ENCODE measurements at regions not wholly inside any gene's neighbourhood (a gene's known extent, or its start where the extent isn't known, plus 50 kb on each side); places are given as distances from the start of the nearest gene placed in this dataset.
"Not testable (repeated sequence)": the region's sequence is repeated elsewhere in the genome, so short reads cannot be mapped to it uniquely, and the experiment has no call there.

GRCh38 chr9:93891050-93891449 lies 64.1 kb downstream of the BARX1 start:
- intact Hi-C loops (cut with DNase I; ENCODE audit: low total_unique reads) = no loop called here
- H3K27me3 ChIP-seq = no peaks in the 10 kb centered on the region
- peaks cover 5 to 8% of the 10 kb centered on the region in 2 donors for H3K9me3 ChIP-seq
- H3K27ac ChIP-seq = no peak overlapping the region
- no peaks in the 10 kb centered on the region for H3K4me1 ChIP-seq
- H3K36me3 ChIP-seq = no peaks in the 10 kb centered on the region
- TF ChIP-seq, protein P1, sequence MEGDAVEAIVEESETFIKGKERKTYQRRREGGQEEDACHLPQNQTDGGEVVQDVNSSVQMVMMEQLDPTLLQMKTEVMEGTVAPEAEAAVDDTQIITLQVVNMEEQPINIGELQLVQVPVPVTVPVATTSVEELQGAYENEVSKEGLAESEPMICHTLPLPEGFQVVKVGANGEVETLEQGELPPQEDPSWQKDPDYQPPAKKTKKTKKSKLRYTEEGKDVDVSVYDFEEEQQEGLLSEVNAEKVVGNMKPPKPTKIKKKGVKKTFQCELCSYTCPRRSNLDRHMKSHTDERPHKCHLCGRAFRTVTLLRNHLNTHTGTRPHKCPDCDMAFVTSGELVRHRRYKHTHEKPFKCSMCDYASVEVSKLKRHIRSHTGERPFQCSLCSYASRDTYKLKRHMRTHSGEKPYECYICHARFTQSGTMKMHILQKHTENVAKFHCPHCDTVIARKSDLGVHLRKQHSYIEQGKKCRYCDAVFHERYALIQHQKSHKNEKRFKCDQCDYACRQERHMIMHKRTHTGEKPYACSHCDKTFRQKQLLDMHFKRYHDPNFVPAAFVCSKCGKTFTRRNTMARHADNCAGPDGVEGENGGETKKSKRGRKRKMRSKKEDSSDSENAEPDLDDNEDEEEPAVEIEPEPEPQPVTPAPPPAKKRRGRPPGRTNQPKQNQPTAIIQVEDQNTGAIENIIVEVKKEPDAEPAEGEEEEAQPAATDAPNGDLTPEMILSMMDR (IDR thresholded peaks at IDR 0.05) = no peak
- TF ChIP-seq POLR2A (IDR thresholded peaks at IDR 0.05) (no peak), POLR2AphosphoS5 (IDR thresholded peaks at IDR 0.05) (no peak)
- no peak overlapping the region for H3K4me3 ChIP-seq
- DNase-seq (ENCODE audit: low spot score in 2 of 2) = peak in 1 of 2 donors; percentile 27

GRCh38 chr9:93890436-93890935 lies 64.7 kb downstream of the BARX1 start:
- intact Hi-C loops (cut with DNase I; ENCODE audit: low total_unique reads) = no loop called here
- TF ChIP-seq, protein P1 (IDR thresholded peaks at IDR 0.05) = no peak
- TF ChIP-seq POLR2A (IDR thresholded peaks at IDR 0.05) = no peak
- TF ChIP-seq POLR2AphosphoS5 (IDR thresholded peaks at IDR 0.05) = no peak
- no peak overlapping the region for H3K27ac ChIP-seq
- no peak for DNase-seq (ENCODE audit: low spot score in 2 of 2)
- no peaks in the 10 kb centered on the region for H3K36me3 ChIP-seq
- no peak overlapping the region for H3K4me3 ChIP-seq
- no peaks in the 10 kb centered on the region for H3K4me1 ChIP-seq
- H3K27me3 ChIP-seq = no peaks in the 10 kb centered on the region
- peaks cover 5 to 8% of the 10 kb centered on the region in 2 donors for H3K9me3 ChIP-seq

DNA sequence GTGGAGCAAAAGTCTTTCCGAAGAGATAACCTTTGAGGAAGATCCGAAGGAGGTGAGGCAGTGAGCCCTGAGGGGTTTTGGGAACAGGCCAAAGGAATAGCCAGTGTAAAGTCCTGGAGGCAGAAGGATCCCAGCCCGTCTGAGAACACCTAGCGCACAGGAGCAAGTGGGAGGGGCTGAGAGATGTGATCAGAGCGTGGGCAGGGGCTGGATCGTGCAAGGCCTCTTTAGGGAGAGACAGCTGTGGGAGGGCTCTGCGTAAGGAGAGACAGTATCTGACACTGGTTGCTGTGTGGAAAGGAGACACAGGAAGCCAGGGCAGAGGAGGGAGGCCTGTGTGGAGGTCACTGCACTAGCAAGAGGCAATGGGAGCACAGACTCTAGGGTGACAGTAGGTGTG lies 68.2 kb downstream of the BARX1 start:
- peak in 1 of 2 donors; percentile 39 for DNase-seq (ENCODE audit: low spot score in 2 of 2)
- no peaks in the 10 kb centered on the region for H3K27me3 ChIP-seq
- intact Hi-C loops (cut with DNase I; ENCODE audit: low total_unique reads) = no loop called here
- no peaks in the 10 kb centered on the region for H3K4me1 ChIP-seq
- no peaks in the 10 kb centered on the region for H3K9me3 ChIP-seq
- TF ChIP-seq POLR2A (IDR thresholded peaks at IDR 0.05) (no peak), POLR2AphosphoS5 (IDR thresholded peaks at IDR 0.05) (no peak)
- TF ChIP-seq, protein P1 (IDR thresholded peaks at IDR 0.05) = no peak
- H3K4me3 ChIP-seq = no peak overlapping the region
- no peaks in the 10 kb centered on the region for H3K36me3 ChIP-seq
- no peak overlapping the region for H3K27ac ChIP-seq

DNA sequence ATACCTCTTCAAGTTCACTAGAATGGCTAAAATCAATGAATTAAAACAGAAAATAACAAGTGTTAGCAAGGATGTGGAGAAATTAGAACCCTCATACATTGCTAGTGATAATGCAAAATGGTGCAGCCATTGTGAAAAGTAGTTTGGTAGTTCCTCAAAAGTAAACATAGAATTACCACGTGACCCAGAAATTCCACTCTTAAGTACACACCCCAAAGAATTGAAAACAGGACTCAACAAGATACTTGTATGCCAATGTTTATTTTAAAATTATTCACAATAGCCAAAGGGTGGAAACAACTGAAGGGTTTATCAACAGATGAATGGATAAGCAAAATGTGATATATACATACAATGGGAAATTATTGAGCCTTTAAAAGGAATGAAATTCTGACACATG lies 70.3 kb downstream of the BARX1 start:
- intact Hi-C loops (cut with DNase I; ENCODE audit: low total_unique reads) = no loop called here
- no peaks in the 10 kb centered on the region for H3K27me3 ChIP-seq
- no peak for DNase-seq (ENCODE audit: low spot score in 2 of 2)
- no peaks in the 10 kb centered on the region for H3K36me3 ChIP-seq
- no peak overlapping the region for H3K4me3 ChIP-seq
- TF ChIP-seq, protein P1 (IDR thresholded peaks at IDR 0.05) = no peak
- no peak for TF ChIP-seq POLR2AphosphoS5 (IDR thresholded peaks at IDR 0.05)
- TF ChIP-seq POLR2A (IDR thresholded peaks at IDR 0.05) = no peak
- H3K4me1 ChIP-seq = no peaks in the 10 kb centered on the region
- no peak overlapping the region for H3K27ac ChIP-seq
- H3K9me3 ChIP-seq = no peaks in the 10 kb centered on the region

DNA sequence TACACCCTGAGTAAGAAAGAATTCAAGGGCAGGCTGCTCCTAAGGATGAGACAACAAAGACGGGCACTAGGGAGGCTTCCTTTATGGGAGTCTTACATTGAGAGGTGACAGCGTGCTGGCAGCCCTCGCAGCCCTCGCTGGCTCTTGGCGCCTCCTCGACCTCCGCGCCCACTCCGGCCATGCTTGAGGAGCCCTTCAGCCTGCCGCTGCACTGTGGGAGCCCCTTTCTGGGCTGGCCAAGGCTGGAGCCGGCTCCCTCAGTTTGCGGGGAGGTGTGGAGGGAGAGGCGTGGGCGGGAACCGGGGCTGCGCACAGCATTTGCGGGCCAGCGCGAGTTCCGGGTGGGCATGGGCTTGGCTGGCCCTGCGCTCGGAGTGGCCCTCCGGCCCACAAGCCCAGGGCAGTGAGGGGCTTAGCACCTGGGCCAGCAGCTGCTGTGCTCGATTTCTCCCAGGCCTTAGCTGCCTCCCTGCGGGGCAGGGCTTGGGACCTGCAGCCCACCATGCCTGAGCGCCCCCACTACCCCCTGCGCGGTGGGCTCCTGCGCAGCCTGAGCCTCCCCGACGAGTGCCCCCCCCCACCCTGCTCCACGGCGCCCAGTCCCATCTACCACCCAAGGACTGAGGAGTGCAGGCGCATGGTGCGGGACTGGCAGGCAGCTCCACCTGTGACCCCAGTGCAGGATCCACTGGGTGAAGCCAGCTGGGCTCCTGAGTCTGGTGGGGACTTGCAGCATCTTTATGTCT lies 75.3 kb downstream of the BARX1 start:
- H3K4me1 ChIP-seq; intact Hi-C loops (cut with DNase I; ENCODE audit: low total_unique reads); H3K36me3 ChIP-seq; H3K27ac ChIP-seq; H3K27me3 ChIP-seq; H3K4me3 ChIP-seq; DNase-seq (ENCODE audit: low spot score in 2 of 2): not testable (repeated sequence)
- H3K9me3 ChIP-seq = peaks cover 5 to 20% of the 10 kb centered on the region in 2 donors

Measured in breast epithelium (tissue), 4 donors.